ENCODE measurements at regions not wholly inside any gene's neighbourhood (a gene's known extent, or its start where the extent isn't known, plus 50 kb on each side); places are given as distances from the start of the nearest gene placed in this dataset.
A peak's percentile ranks its signal among the peaks of the same experiment; 100 is the strongest.

GRCh38 chr2:209209943-209210342 lies 213.9 kb upstream of the MAP2 start:
- H2BK120ac ChIP-seq (ENCODE audit: low read depth, low read length, poor library complexity, severe bottlenecking) = no peak overlapping the region
- H3K27me3 ChIP-seq (ENCODE audit: insufficient read depth, low read length) = no peaks in the 10 kb centered on the region
- H4K91ac ChIP-seq (ENCODE audit: insufficient read length, low read depth, low read length) = no peak overlapping the region
- H3K9me3 Mint-ChIP-seq = no peaks in the 10 kb centered on the region
- no peak overlapping the region for H3K14ac ChIP-seq (ENCODE audit: insufficient read depth, low read length)
- H3K4me2 ChIP-seq (ENCODE audit: insufficient read depth, insufficient read length, low read length) = no peak overlapping the region
- H3K27ac ChIP-seq (ENCODE audit: insufficient read length, low read depth, low read length) = no peak overlapping the region
- H3K23me2 ChIP-seq (ENCODE audit: insufficient read length, low read depth, low read length, poor library complexity, severe bottlenecking) = no peaks in the 10 kb centered on the region
- WGBS (ENCODE audit: extremely low coverage, insufficient read length, low lambda C conversion rate) = no CpG with 5 or more reads among the region's 4 CpGs
- H3K4me3 Mint-ChIP-seq = no peak overlapping the region
- no peaks in the 10 kb centered on the region for H4K20me1 ChIP-seq (ENCODE audit: control insufficient read depth, insufficient read depth, insufficient read length)
- H3K27me3 Mint-ChIP-seq (ENCODE audit: low read depth) = no peaks in the 10 kb centered on the region
- no peak overlapping the region for H4K8ac ChIP-seq (replicated peaks; ENCODE audit: insufficient read length, low read depth, low read length)
- no peak overlapping the region for H2BK15ac ChIP-seq (ENCODE audit: low read depth, low read length)
- no peak overlapping the region for H3K56ac ChIP-seq (ENCODE audit: insufficient read length, low read depth, low read length)
- H3K79me2 ChIP-seq (ENCODE audit: insufficient read depth, low read length) = no peaks in the 10 kb centered on the region
- no peak overlapping the region for H4K5ac ChIP-seq (ENCODE audit: insufficient read length, low read depth, low read length)
- H3K36me3 Mint-ChIP-seq (ENCODE audit: insufficient read depth in 1 of 3, low read depth in 3 of 3) = peaks cover 0 to under 1% (median 0%) of the 10 kb centered on the region in 3 experiments; a peak in 3 of 7 replicates
- H3T11ph ChIP-seq (ENCODE audit: low read length) = no peak overlapping the region
- peaks cover 8 to 22% of the 10 kb centered on the region in 2 experiments; a peak in 3 of 4 replicates for H3K4me1 Mint-ChIP-seq
- no peak overlapping the region for H2BK20ac ChIP-seq (ENCODE audit: low read depth, low read length, poor library complexity, severe bottlenecking)
- H3K23ac ChIP-seq (ENCODE audit: insufficient read length, low read depth, low read length) = no peak overlapping the region
- H3K4ac ChIP-seq (ENCODE audit: low read depth, low read length) = no peak overlapping the region
- no peaks in the 10 kb centered on the region for H3K9me3 ChIP-seq (ENCODE audit: control insufficient read depth, low read depth, low read length)
- DNase-seq = peak; percentile 24
- no peak overlapping the region for H3K18ac ChIP-seq (ENCODE audit: insufficient read length, low read depth, low read length)
- peak overlapping the region in 1 of 3 experiments; percentile 59; a peak in 1 of 7 replicates for H3K27ac Mint-ChIP-seq
- H3K4me1 ChIP-seq (ENCODE audit: insufficient read depth, low read length) = no peaks in the 10 kb centered on the region
- no peak overlapping the region for H3K9ac ChIP-seq (ENCODE audit: extremely low read depth, insufficient read length, low read length)
- no peak overlapping the region for H2BK5ac ChIP-seq (ENCODE audit: insufficient read length, low read length)
- H2AFZ ChIP-seq (ENCODE audit: low read length) = no peak overlapping the region
- no peaks in the 10 kb centered on the region for H3K79me1 ChIP-seq (ENCODE audit: insufficient read depth, low read depth, low read length, poor library complexity, severe bottlenecking)
- no peak for TF ChIP-seq CTCF (conservative IDR thresholded peaks at IDR 0.05)
- H2BK12ac ChIP-seq (ENCODE audit: insufficient read length, low read depth, low read length) = no peak overlapping the region
- no peak overlapping the region for H2AK5ac ChIP-seq (ENCODE audit: insufficient read length, low read length)

Data from H9 (cell line).